ENCODE measurements at regions not wholly inside any gene's neighbourhood (a gene's known extent, or its start where the extent isn't known, plus 50 kb on each side); places are given as distances from the start of the nearest gene placed in this dataset.

GRCh38 chr15:93245661-93246042, 156.6 kb upstream of the RGMA start (continued):
- no peak for TF ChIP-seq CHD7 (IDR thresholded peaks at IDR 0.05; ENCODE audit: insufficient replicate concordance, low read length)
- TF ChIP-seq SP4 (IDR thresholded peaks at IDR 0.05; ENCODE audit: low read length) = no peak
- no peak for TF ChIP-seq CREB1 (IDR thresholded peaks at IDR 0.05)
- TF ChIP-seq CBX8 (IDR thresholded peaks at IDR 0.05; ENCODE audit: borderline replicate concordance, low read depth, low read length) = no peak
- no peak for TF ChIP-seq SIRT6 (IDR thresholded peaks at IDR 0.05; ENCODE audit: low read length)
- TF ChIP-seq BCL11A (IDR thresholded peaks at IDR 0.05; ENCODE audit: low read depth in 2 of 2, low read length in 2 of 2) = no peak
- TF ChIP-seq CTCF (IDR thresholded peaks at IDR 0.05; ENCODE audit: control extremely low read depth in 1 of 3, insufficient read depth in 1 of 3, low read depth in 1 of 3, low read length in 3 of 3) = no peak
- no peak for TF ChIP-seq GABPA (IDR thresholded peaks at IDR 0.05; ENCODE audit: borderline replicate concordance, insufficient read depth, low read length)
- TF ChIP-seq CTBP2 (IDR thresholded peaks at IDR 0.05; ENCODE audit: borderline replicate concordance, insufficient read depth, insufficient read length, low read length) = no peak

All from H1 (cell line).